ENCODE measurements at regions not wholly inside any gene's neighbourhood (a gene's known extent, or its start where the extent isn't known, plus 50 kb on each side); places are given as distances from the start of the nearest gene placed in this dataset.

- no peak for DNase-seq
Measured at GRCh38 chr2:125535089-125535488, 1120.9 kb upstream of the GYPC start.

- DNase-seq, result no peak
Measured at GRCh38 chr2:125543968-125544514, 1111.9 kb upstream of the GYPC start.

- no peak for DNase-seq
Measured at GRCh38 chr2:125553768-125554167, 1102.2 kb upstream of the GYPC start.

- DNase-seq, result no peak
Measured at GRCh38 chr2:125554956-125555355, 1101.0 kb upstream of the GYPC start.

- no peak for DNase-seq
Measured at GRCh38 chr2:125559186-125559585, 1096.8 kb upstream of the GYPC start.

- no peak for DNase-seq
Measured at GRCh38 chr2:125560855-125561254, 1095.1 kb upstream of the GYPC start.

GRCh38 chr2:125561302-125561701, 1094.7 kb upstream of the GYPC start:
- DNase-seq, result no peak

- no peak for DNase-seq
Measured at GRCh38 chr2:125562924-125563323, 1093.0 kb upstream of the GYPC start.

GRCh38 chr2:125564471-125564870, 1091.5 kb upstream of the GYPC start:
- DNase-seq, result no peak

GRCh38 chr2:125566422-125566821, 1089.5 kb upstream of the GYPC start:
- DNase-seq, result no peak

- no peak for DNase-seq
Measured at GRCh38 chr2:125567100-125567499, 1088.9 kb upstream of the GYPC start.

GRCh38 chr2:125572660-125573059, 1083.3 kb upstream of the GYPC start:
- no peak for DNase-seq

- DNase-seq, result no peak
Measured at GRCh38 chr2:125573432-125573831, 1082.5 kb upstream of the GYPC start.

GRCh38 chr2:125576558-125576957, 1079.4 kb upstream of the GYPC start:
- no peak for DNase-seq

- DNase-seq, result no peak
Measured at GRCh38 chr2:125581557-125581956, 1074.4 kb upstream of the GYPC start.

GRCh38 chr2:125582516-125582915, 1073.4 kb upstream of the GYPC start:
- DNase-seq, result no peak

GRCh38 chr2:125584732-125585131, 1071.2 kb upstream of the GYPC start:
- no peak for DNase-seq

GRCh38 chr2:125588780-125589179, 1067.2 kb upstream of the GYPC start:
- no peak for DNase-seq

GRCh38 chr2:125591954-125592353, 1064.0 kb upstream of the GYPC start:
- DNase-seq, result no peak

- DNase-seq, result no peak
Measured at GRCh38 chr2:125593036-125593435, 1062.9 kb upstream of the GYPC start.

- no peak for DNase-seq
Measured at GRCh38 chr2:125596612-125597011, 1059.3 kb upstream of the GYPC start.

- no peak for DNase-seq
Measured at GRCh38 chr2:125615438-125615837, 1040.5 kb upstream of the GYPC start.

GRCh38 chr2:125630377-125630776, 1025.6 kb upstream of the GYPC start:
- DNase-seq, result no peak

GRCh38 chr2:125634662-125635061, 1021.3 kb upstream of the GYPC start:
- DNase-seq, result no peak

GRCh38 chr2:125638345-125638744, 1017.6 kb upstream of the GYPC start:
- DNase-seq, result no peak

- DNase-seq, result no peak
Measured at GRCh38 chr2:125642032-125642431, 1013.9 kb upstream of the GYPC start.

Data from NCI-H187 (cell line).